RWPE2 (cell line): ENCODE measurements at regions not wholly inside any gene's neighbourhood (a gene's known extent, or its start where the extent isn't known, plus 50 kb on each side); places are given as distances from the start of the nearest gene placed in this dataset.

Source experiments
- ATAC-seq: fragments of 200-7000 bp; cut with Tn5 transposase; 3 replicates; pipeline ENCODE4 v1.9.1; 2021; ENCODE audit warnings: low read depth
- DNase-seq: peaks from one replicate; pipeline ENCODE4 v3.0.0-alpha.2; 2020; ENCODE audit warnings: low spot score
- H3K27ac ChIP-seq: fragments of 450-650 bp; 2 replicates; pipeline ENCODE4 v1.5.1; 2017; ENCODE audit warnings: mild to moderate bottlenecking; ENCODE audit not compliant: poor library complexity, severe bottlenecking
- H3K27me3 ChIP-seq: fragments of 250-450 bp; sonication (Bioruptor Pico); 2 replicates; pipeline ENCODE4 v1.5.1; 2021; ENCODE audit warnings: mild to moderate bottlenecking, moderate library complexity; ENCODE audit not compliant: insufficient read depth, poor library complexity, severe bottlenecking
- H3K36me3 ChIP-seq: fragments of 250-450 bp; sonication (Bioruptor Pico); 2 replicates; pipeline ENCODE4 v1.5.1; 2020; ENCODE audit warnings: low read depth, mild to moderate bottlenecking, moderate library complexity
- H3K4me1 ChIP-seq: fragments of 250-450 bp; sonication (Bioruptor Pico); 2 replicates; pipeline ENCODE4 v1.5.1; 2021; ENCODE audit warnings: mild to moderate bottlenecking, moderate library complexity; ENCODE audit not compliant: insufficient read depth, poor library complexity, severe bottlenecking
- H3K4me3 ChIP-seq: fragments of 250-450 bp; sonication (Bioruptor Pico); 2 replicates; pipeline ENCODE4 v1.5.1; 2021; ENCODE audit warnings: mild to moderate bottlenecking, moderate library complexity; ENCODE audit not compliant: severe bottlenecking
- H3K9me3 ChIP-seq: fragments of 250-450 bp; sonication (Bioruptor Pico); 2 replicates; pipeline ENCODE4 v1.5.1; 2021; ENCODE audit warnings: mild to moderate bottlenecking, moderate library complexity; ENCODE audit not compliant: severe bottlenecking
- TF ChIP-seq, protein P1 (sequence below): fragments of 450-650 bp; IDR thresholded peaks from one replicate; pipeline ENCODE4 v1.5.1; 2017; ENCODE audit warnings: mild to moderate bottlenecking, moderate library complexity; ENCODE audit not compliant: poor library complexity, severe bottlenecking

DNA sequence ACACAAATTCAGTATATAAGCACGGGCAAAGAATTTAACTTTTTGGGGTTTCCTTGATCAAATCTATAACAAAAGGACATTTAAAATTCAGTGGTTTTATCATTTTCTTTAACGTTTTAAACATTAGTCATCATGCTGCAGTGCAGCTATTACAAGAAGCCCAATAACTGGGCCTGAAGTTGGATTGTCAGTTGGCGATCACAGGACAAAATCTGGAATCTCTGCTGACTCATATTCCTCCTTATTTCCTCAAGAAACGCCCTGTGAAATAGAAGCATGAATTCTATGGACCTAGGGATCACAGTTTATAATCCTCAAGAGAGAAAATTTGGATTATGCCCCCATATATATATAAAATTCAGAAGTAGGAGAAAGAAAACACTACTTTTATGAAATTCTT lies 971.6 kb upstream of the MIR17HG start:
- Histone ChIP-seq H3K4me3 (no peak overlapping the region), H3K9me3 (no peaks in the 10 kb centered on the region), H3K27ac (no peak overlapping the region), H3K27me3 (no peaks in the 10 kb centered on the region), H3K36me3 (no peaks in the 10 kb centered on the region), H3K4me1 (no peaks in the 10 kb centered on the region)
- TF ChIP-seq, protein P1, sequence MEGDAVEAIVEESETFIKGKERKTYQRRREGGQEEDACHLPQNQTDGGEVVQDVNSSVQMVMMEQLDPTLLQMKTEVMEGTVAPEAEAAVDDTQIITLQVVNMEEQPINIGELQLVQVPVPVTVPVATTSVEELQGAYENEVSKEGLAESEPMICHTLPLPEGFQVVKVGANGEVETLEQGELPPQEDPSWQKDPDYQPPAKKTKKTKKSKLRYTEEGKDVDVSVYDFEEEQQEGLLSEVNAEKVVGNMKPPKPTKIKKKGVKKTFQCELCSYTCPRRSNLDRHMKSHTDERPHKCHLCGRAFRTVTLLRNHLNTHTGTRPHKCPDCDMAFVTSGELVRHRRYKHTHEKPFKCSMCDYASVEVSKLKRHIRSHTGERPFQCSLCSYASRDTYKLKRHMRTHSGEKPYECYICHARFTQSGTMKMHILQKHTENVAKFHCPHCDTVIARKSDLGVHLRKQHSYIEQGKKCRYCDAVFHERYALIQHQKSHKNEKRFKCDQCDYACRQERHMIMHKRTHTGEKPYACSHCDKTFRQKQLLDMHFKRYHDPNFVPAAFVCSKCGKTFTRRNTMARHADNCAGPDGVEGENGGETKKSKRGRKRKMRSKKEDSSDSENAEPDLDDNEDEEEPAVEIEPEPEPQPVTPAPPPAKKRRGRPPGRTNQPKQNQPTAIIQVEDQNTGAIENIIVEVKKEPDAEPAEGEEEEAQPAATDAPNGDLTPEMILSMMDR, result no peak
- DNase-seq (no peak), ATAC-seq (no peak)

GRCh38 chr13:90382425-90382824 lies 965.1 kb upstream of the MIR17HG start:
- H3K36me3 ChIP-seq, result no peaks in the 10 kb centered on the region
- ATAC-seq (no peak), DNase-seq (no peak)
- TF ChIP-seq, protein P1, result no peak
- peaks cover 3% of the 10 kb centered on the region for H3K9me3 ChIP-seq
- H3K4me3 ChIP-seq, result no peak overlapping the region
- H3K27ac ChIP-seq, result no peak overlapping the region
- peaks cover 4% of the 10 kb centered on the region for H3K4me1 ChIP-seq
- H3K27me3 ChIP-seq, result no peaks in the 10 kb centered on the region

GRCh38 chr13:90385781-90386489 lies 961.6 kb upstream of the MIR17HG start:
- ATAC-seq, result no peak

GRCh38 chr13:90388887-90389452 lies 958.5 kb upstream of the MIR17HG start:
- no peak for DNase-seq
- H3K4me1 ChIP-seq, result no peaks in the 10 kb centered on the region
- no peaks in the 10 kb centered on the region for H3K36me3 ChIP-seq
- H3K4me3 ChIP-seq, result no peak overlapping the region
- TF ChIP-seq, protein P1, result no peak
- H3K9me3 ChIP-seq, result peaks cover 5% of the 10 kb centered on the region
- no peak for ATAC-seq
- H3K27me3 ChIP-seq, result no peaks in the 10 kb centered on the region
- no peak overlapping the region for H3K27ac ChIP-seq

More at GRCh38 chr13:90385781-90386489, 961.6 kb upstream of the MIR17HG start:
- Histone ChIP-seq H3K9me3 (peaks cover 3% of the 10 kb centered on the region), H3K4me3 (no peak overlapping the region), H3K4me1 (peaks cover 4% of the 10 kb centered on the region), H3K27me3 (no peaks in the 10 kb centered on the region), H3K27ac (no peak overlapping the region), H3K36me3 (no peaks in the 10 kb centered on the region)
- TF ChIP-seq, protein P1, result no peak
- no peak for DNase-seq

DNA sequence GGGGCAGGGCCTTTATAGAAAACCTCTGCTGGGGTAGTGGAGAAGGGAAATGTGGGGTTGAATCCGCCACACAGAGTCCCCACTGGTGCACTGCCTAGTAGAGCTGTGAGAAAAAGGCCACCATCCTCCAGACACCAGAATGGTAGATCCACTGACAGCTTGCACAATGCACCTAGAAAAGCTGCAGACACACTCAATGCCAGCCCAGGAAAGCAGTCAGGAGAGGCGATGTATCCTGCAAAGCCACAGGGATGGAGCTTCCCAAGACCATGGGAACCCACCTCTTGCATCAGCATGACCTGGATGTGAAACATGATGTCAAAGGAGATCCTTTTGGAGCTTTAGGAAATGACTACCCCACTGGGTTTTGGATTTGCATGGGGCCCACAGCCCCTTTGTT lies 958.0 kb upstream of the MIR17HG start:
- H3K36me3 ChIP-seq, result no peaks in the 10 kb centered on the region
- peaks cover 5% of the 10 kb centered on the region for H3K9me3 ChIP-seq
- no peaks in the 10 kb centered on the region for H3K4me1 ChIP-seq
- DNase-seq (no peak), ATAC-seq (no peak)
- H3K4me3 ChIP-seq, result no peak overlapping the region
- H3K27ac ChIP-seq, result no peak overlapping the region
- no peaks in the 10 kb centered on the region for H3K27me3 ChIP-seq
- TF ChIP-seq, protein P1, result no peak
